ENCODE measurements at regions not wholly inside any gene's neighbourhood (a gene's known extent, or its start where the extent isn't known, plus 50 kb on each side); places are given as distances from the start of the nearest gene placed in this dataset.
"Not testable (repeated sequence)": the region's sequence is repeated elsewhere in the genome, so short reads cannot be mapped to it uniquely, and the experiment has no call there.

GRCh38 chr1:30660241-30660640, 63.1 kb downstream of the MATN1 start:
- DNase-seq (ENCODE audit: low spot score): no peak

GRCh38 chr1:30659702-30660101, 63.7 kb downstream of the MATN1 start:
- DNase-seq (ENCODE audit: low spot score): no peak

GRCh38 chr1:30658375-30658774, 65.0 kb downstream of the MATN1 start:
- not testable (repeated sequence) for DNase-seq (ENCODE audit: low spot score)

- no peak for DNase-seq (ENCODE audit: low spot score)
Measured at GRCh38 chr1:30658014-30658336, 65.4 kb downstream of the MATN1 start.

GRCh38 chr1:30657131-30658013, 66.0 kb downstream of the MATN1 start:
- no peak for DNase-seq (ENCODE audit: low spot score)

- no peak for DNase-seq (ENCODE audit: low spot score)
Measured at GRCh38 chr1:30656171-30656940, 67.0 kb downstream of the MATN1 start.

GRCh38 chr1:30655672-30656071, 67.7 kb downstream of the MATN1 start:
- DNase-seq (ENCODE audit: low spot score): no peak

GRCh38 chr1:30654188-30654587, 69.2 kb downstream of the MATN1 start:
- DNase-seq (ENCODE audit: low spot score): no peak

- DNase-seq (ENCODE audit: low spot score): no peak
Measured at GRCh38 chr1:30652152-30652841, 71.1 kb downstream of the MATN1 start.

- not testable (repeated sequence) for DNase-seq (ENCODE audit: low spot score)
Measured at GRCh38 chr1:30651395-30651794, 72.0 kb downstream of the MATN1 start.

GRCh38 chr1:30650968-30651320, 72.4 kb downstream of the MATN1 start:
- DNase-seq (ENCODE audit: low spot score): no peak

- no peak for DNase-seq (ENCODE audit: low spot score)
Measured at GRCh38 chr1:30650038-30650967, 73.1 kb downstream of the MATN1 start.

GRCh38 chr1:30649321-30649991, 73.9 kb downstream of the MATN1 start:
- DNase-seq (ENCODE audit: low spot score): no peak

GRCh38 chr1:30648408-30649000, 74.9 kb downstream of the MATN1 start:
- no peak for DNase-seq (ENCODE audit: low spot score)

GRCh38 chr1:30645807-30646206, 77.6 kb downstream of the MATN1 start:
- DNase-seq (ENCODE audit: low spot score): no peak

GRCh38 chr1:30642391-30643120, 80.8 kb downstream of the MATN1 start:
- no peak for DNase-seq (ENCODE audit: low spot score)

GRCh38 chr1:30641572-30642353, 81.6 kb downstream of the MATN1 start:
- no peak for DNase-seq (ENCODE audit: low spot score)

GRCh38 chr1:30639881-30640452, 83.4 kb downstream of the MATN1 start:
- no peak for DNase-seq (ENCODE audit: low spot score)

GRCh38 chr1:30638811-30639210, 84.6 kb downstream of the MATN1 start:
- DNase-seq (ENCODE audit: low spot score): no peak
